HG03103 (cell line): ENCODE measurements at regions not wholly inside any gene's neighbourhood (a gene's known extent, or its start where the extent isn't known, plus 50 kb on each side); places are given as distances from the start of the nearest gene placed in this dataset.
A peak's percentile ranks its signal among the peaks of the same experiment; 100 is the strongest.
"Not testable (repeated sequence)": the region's sequence is repeated elsewhere in the genome, so short reads cannot be mapped to it uniquely, and the experiment has no call there.

Source experiments
- ATAC-seq: cut with Tn5 transposase; IDR thresholded peaks from one replicate; pipeline ENCODE4 v1.9.1; 2021; ENCODE audit warnings: low read depth; ENCODE audit not compliant: unreplicated experiment

GRCh38 chr4:64738240-64738639, 329.0 kb upstream of the TECRL start:
- no peak for ATAC-seq

- not testable (repeated sequence) for ATAC-seq
Measured at GRCh38 chr4:64737854-64738138, 328.5 kb upstream of the TECRL start.

- ATAC-seq: no peak
Measured at GRCh38 chr4:64737026-64737853, 328.0 kb upstream of the TECRL start.

GRCh38 chr4:64729561-64729960, 320.3 kb upstream of the TECRL start:
- ATAC-seq: no peak

- no peak for ATAC-seq
Measured at GRCh38 chr4:64727960-64728359, 318.7 kb upstream of the TECRL start.

DNA sequence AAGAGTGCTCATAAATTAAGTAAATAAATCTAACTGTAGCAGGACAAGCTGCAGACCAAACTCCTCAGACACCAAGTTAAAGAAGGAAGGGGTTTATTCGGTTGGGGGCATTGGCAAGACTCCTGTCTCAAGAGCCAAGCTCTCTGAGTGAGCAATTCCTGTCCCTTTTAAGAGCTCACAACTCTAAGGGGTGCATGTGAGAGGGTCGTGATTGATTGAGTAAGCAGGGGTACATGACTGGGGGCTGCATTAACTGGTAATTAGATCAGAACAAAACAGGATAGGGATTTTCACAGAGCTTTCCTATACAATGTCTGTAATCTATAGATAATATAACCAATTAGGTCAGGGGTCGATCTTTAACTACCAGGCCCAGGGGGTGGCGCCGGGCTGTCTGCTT, 318.1 kb upstream of the TECRL start:
- ATAC-seq: not testable (repeated sequence)

GRCh38 chr4:64724689-64725088, 315.4 kb upstream of the TECRL start:
- no peak for ATAC-seq

DNA sequence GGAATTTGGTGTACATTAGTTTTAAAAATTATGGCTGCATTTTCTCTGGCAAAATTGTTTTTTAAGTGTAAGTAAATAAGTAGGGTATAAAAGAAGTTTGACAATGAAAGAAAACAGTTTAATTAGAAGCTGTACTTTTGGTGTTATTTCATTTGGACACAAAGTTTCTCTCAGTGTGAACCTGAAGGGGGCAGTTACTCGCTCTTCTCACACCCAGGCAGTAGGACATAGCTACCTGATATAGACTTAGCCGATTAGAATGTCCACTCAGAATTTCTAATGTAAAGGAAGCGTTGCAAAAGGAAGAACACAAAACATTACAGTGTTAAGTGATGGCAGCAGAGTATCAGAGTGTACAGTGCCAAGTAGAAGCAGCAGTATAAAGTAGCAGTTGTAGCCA, 311.9 kb upstream of the TECRL start:
- ATAC-seq: no peak

- no peak for ATAC-seq
Measured at GRCh38 chr4:64718091-64718490, 308.8 kb upstream of the TECRL start.

DNA sequence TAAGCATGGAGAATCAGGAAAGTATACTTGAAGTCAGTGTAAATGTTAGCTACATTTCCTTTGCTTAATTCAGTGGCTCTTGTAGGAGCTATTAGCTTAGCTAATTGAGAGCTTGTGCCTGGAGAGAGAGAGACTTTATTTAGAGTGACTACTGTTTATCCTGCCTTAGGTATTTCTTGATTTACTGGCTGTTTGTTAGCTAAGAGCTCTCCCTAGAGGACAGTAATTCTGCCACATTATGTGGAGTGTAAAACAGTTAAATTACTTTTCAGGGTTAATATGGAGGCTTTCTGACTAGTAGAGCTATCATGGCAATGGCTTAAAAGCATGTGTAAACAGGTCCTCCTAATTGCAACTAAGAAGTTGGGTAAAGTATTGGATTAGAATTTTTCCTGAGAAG, 306.5 kb upstream of the TECRL start:
- ATAC-seq: no peak

DNA sequence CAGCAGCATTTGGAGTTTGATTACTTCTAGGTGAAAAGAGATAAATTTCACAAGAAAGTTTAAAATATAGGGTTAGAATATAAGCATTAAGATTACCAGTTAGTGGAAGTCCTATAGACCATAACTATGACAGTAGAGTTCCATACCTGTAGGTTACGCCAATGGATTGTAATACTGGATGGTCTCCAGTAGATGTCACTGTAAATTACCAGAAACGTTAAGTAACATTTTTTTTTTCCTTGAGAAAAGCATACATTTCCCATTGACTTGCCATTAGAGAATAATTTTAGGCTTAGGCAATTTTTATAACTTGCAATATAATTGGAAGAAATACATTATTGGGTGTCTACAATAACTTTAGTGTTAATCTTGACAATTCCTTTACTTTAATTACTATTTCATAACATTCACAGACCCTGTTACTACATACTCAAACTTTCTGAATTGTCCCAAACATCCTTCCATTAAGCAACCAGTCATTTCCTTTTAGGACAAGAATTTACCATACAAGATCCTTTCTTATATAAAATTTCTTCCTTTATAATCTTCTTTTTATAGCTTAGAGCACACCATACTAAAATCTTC, 304.1 kb upstream of the TECRL start:
- ATAC-seq: peak; percentile 56

DNA sequence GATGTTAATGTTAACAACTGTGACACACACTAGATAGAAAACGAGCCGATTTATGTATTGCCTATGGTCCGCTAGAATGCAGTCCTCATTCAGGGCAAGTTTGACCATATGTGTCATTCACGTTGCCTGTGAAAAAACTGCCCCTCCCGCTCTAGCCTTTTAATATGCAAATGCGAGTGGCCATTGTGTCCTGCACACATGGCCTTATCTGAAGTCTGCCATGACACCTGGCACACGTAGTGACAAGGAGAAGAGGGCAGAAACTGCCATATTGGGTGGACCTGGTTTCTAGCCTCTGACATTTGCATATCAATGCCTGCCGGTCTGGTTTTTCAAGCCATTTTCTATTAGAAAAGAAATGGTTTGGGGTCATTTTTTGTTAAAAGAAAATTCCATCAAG, 303.3 kb upstream of the TECRL start:
- no peak for ATAC-seq

GRCh38 chr4:64705989-64706388, 296.7 kb upstream of the TECRL start:
- ATAC-seq: no peak

DNA sequence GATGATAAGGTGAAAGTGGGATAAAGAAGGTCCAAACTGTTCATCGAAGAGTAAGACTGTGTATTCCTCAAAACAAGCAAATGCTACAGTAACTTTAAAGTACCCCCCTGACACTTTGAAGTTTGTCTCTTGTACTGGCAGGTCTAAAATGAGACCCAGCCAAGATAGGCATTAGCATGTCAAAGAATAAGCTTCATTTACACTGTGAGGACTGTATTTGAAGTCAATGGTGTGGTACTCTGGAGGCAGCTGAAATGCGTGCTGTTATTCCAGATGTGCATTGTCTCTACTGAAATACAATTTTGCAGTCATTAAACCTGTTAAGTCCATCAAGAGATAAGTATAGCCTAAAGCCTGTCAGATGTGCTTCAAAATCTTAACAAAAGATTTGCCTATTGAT, 288.9 kb upstream of the TECRL start:
- ATAC-seq: no peak

DNA sequence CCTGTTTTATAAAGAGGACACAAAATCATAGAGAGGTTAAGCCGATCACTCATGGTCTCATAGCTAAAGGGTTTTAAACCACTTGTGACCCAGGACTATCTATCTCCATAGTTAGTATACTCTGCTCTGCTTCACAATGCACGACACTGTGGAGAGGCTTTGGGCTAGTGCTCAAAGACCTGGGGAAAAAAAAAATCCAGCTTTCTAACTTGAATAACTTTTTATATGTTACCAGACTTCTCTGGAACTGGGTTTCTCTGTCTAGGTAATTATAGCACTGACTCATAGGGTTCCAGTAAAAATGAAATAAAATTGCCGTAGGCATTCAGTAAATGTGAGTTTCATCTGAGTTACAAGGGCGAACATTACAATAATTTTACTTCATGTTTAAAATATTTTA, 273.7 kb upstream of the TECRL start:
- no peak for ATAC-seq

- no peak for ATAC-seq
Measured at GRCh38 chr4:64682481-64682880, 273.2 kb upstream of the TECRL start.

DNA sequence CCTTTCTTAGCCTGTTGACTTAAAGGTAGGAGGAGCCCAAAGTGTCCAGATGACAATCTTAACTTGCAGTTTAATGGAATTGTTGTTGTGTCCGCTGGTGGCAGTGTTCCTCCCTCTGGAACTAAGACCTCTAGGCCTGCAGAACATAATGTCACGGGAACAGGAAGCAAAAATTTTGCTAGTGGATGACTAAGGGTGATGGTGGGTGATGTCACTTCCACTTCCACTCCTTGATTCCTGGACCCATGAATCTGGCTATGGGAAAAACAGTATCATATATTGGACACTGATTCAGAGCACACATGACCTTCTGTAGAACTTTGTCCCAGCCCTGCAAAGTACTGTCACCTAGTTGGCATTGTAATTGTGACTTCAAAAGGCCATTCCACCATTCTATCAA, 263.9 kb upstream of the TECRL start:
- ATAC-seq: not testable (repeated sequence)

GRCh38 chr4:64670647-64671046, 261.4 kb upstream of the TECRL start:
- no peak for ATAC-seq

- no peak for ATAC-seq
Measured at GRCh38 chr4:64643841-64644240, 234.6 kb upstream of the TECRL start.

DNA sequence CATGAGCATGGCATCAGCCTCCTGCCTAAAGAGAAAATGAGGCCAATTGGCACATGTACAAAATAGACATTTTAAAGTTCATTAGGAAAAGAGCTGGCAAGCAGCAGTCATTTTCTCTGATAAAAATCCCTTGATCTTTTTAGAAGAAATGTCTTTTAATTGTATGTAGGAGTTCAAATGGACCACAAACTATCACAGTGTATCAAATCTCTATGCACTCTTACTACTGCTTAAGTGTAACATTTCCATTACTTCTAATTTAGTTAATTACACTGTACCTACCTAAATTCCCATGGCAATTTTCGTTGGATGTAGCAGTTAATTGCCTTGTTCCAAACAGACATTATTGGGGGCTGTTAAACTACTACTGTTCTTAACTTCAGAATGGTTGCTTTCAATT, 233.7 kb upstream of the TECRL start:
- no peak for ATAC-seq

DNA sequence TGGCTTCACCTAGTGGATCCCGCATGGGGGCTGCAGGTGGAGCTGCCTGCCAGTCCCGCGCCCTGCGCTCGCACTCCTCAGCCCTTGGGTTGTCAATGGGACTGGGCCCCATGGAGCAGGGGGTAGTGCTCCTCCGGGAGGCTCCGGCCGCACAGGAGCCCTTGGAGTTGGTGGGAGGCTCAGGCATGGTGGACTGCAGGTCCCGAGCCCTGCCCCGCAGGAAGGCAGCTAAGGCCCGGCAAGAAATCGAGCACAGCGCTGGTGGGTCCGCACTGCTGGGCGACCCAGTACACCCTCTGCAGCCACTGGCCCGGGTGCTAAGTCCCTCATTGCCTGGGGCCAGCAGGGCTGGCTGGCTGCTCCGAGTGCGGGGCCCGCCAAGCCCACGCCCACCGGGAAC, 231.2 kb upstream of the TECRL start:
- ATAC-seq: not testable (repeated sequence)

- no peak for ATAC-seq
Measured at GRCh38 chr4:64625438-64625837, 216.2 kb upstream of the TECRL start.

DNA sequence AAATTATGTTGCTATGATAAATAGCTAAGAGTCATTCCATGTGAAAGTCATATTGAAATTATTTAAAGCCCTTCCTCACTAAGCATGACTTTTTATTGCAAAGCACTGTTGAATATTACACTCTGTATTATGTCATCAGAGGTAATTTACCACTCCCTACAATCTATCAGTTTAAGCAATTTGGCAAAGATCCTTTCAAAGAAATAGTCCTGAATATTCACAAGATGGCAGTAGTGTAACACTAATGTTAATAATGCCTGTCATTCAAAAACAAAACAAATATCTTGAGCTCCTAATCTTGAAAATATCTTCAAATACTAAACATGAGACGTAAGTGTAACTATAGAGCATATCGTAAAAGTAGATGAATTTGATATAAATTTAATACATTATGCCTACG, 208.6 kb upstream of the TECRL start:
- ATAC-seq: no peak
